ENCODE measurements at regions not wholly inside any gene's neighbourhood (a gene's known extent, or its start where the extent isn't known, plus 50 kb on each side); places are given as distances from the start of the nearest gene placed in this dataset.

- TF ChIP-seq, protein P1, sequence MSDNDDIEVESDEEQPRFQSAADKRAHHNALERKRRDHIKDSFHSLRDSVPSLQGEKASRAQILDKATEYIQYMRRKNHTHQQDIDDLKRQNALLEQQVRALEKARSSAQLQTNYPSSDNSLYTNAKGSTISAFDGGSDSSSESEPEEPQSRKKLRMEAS (IDR thresholded peaks at IDR 0.05; ENCODE audit: low read depth): no peak
- TF ChIP-seq IRF3 (IDR thresholded peaks at IDR 0.05; ENCODE audit: low read depth, low read length) (no peak), MEF2A (IDR thresholded peaks at IDR 0.05; ENCODE audit: borderline replicate concordance, low read depth) (no peak), YY1 (IDR thresholded peaks at IDR 0.05; ENCODE audit: low read depth) (no peak), CTCF (IDR thresholded peaks at IDR 0.05) (no peak), GATA2 (CRISPR knock-in tag; IDR thresholded peaks at IDR 0.05) (no peak)
Observed at GRCh38 chr2:63712748-63713147, 124.0 kb downstream of the MDH1 start (continued).

DNA sequence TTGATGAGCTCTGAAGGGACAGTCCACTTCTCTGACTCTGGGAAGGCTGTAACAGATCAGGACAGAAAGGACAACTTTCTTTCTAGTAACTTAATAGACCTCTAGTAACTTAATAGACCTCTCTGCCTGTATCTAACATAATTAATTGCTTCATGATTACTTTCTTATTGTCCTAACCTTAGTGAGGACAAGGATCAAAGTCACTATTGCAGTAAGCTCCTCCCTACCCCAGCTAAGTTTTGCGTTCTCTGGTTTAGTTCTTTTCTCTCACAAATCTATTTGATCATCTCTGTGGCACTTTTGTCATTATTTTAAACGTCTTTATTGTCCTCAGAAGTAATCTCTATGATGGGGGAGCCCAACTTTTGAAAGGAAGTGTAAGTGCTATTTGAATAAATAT, 125.5 kb upstream of the UGP2 start:
- Histone ChIP-seq H3K4me3 (ENCODE audit: low read depth in 2 of 2, low read length in 1 of 2) (no peak overlapping the region), H2AFZ (ENCODE audit: low read depth) (no peak overlapping the region), H3K4me2 (no peak overlapping the region), H4K20me1 (ENCODE audit: insufficient read depth) (no peaks in the 10 kb centered on the region), H3K9ac (no peak overlapping the region), H3K27ac (ENCODE audit: low read depth in 2 of 2, low read length in 1 of 2) (no peak overlapping the region), H3K9me2 (no peaks in the 10 kb centered on the region), H3K4me1 (ENCODE audit: control insufficient read depth in 1 of 2, insufficient read depth in 2 of 2, low read depth in 1 of 2, low read length in 1 of 2) (peaks cover 0 to 6% of the 10 kb centered on the region in 2 experiments; a peak in 2 of 4 replicates), H3K27me3 (ENCODE audit: insufficient read depth) (no peaks in the 10 kb centered on the region), H3F3A (replicated peaks; ENCODE audit: insufficient read depth) (no peaks in the 10 kb centered on the region), H3K79me2 (ENCODE audit: insufficient read depth) (no peaks in the 10 kb centered on the region), H3K36me3 (replicated peaks in 1 of 2; ENCODE audit: control insufficient read depth in 1 of 2, insufficient read depth in 2 of 2, low read length in 1 of 2) (no peaks in the 10 kb centered on the region), H3K9me3 (no peaks in the 10 kb centered on the region)
- 55% methylated on average over 2 of the region's 2 CpGs for WGBS (ENCODE audit: low lambda C conversion rate)
- DNase-seq: no peak
- ChIA-PET POLR2A (no interaction called here), CTCF (no interaction called here)
- no peak for TF ChIP-seq FOXM1 (IDR thresholded peaks at IDR 0.05; ENCODE audit: low read depth)
- TF ChIP-seq YY1 (IDR thresholded peaks at IDR 0.05; ENCODE audit: low read depth): no peak
- TF ChIP-seq MEF2A (IDR thresholded peaks at IDR 0.05; ENCODE audit: borderline replicate concordance, low read depth): no peak
- no peak for TF ChIP-seq POLR2AphosphoS5 (IDR thresholded peaks at IDR 0.05; ENCODE audit: low read depth, low read length)
- no peak for TF ChIP-seq JUND (IDR thresholded peaks at IDR 0.05)
- TF ChIP-seq FOXJ3 (CRISPR knock-in tag; IDR thresholded peaks at IDR 0.05): no peak
- TF ChIP-seq GABPA (IDR thresholded peaks at IDR 0.05; ENCODE audit: low read depth): no peak
- no peak for TF ChIP-seq EP300 (IDR thresholded peaks at IDR 0.05; ENCODE audit: borderline replicate concordance in 1 of 2, low read depth in 1 of 2, low read length in 1 of 2)
- TF ChIP-seq NFIC (IDR thresholded peaks at IDR 0.05; ENCODE audit: borderline replicate concordance): no peak
- TF ChIP-seq RXRA (IDR thresholded peaks at IDR 0.05; ENCODE audit: borderline replicate concordance, low read depth): no peak
- TF ChIP-seq EZH2phosphoT487 (IDR thresholded peaks at IDR 0.05; ENCODE audit: borderline replicate concordance, low read depth): no peak
- TF ChIP-seq FOSL2 (IDR thresholded peaks at IDR 0.05; ENCODE audit: borderline replicate concordance, low read depth): no peak
- TF ChIP-seq, protein P2, sequence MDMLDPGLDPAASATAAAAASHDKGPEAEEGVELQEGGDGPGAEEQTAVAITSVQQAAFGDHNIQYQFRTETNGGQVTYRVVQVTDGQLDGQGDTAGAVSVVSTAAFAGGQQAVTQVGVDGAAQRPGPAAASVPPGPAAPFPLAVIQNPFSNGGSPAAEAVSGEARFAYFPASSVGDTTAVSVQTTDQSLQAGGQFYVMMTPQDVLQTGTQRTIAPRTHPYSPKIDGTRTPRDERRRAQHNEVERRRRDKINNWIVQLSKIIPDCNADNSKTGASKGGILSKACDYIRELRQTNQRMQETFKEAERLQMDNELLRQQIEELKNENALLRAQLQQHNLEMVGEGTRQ (IDR thresholded peaks at IDR 0.05; ENCODE audit: borderline replicate concordance, low read depth, low read length): no peak
- no peak for TF ChIP-seq RFX5 (IDR thresholded peaks at IDR 0.05; ENCODE audit: low read length)
- no peak for TF ChIP-seq SIN3A (IDR thresholded peaks at IDR 0.05; ENCODE audit: borderline replicate concordance, low read depth, low read length)

All from SK-N-SH (cell line).